ENCODE measurements at regions not wholly inside any gene's neighbourhood (a gene's known extent, or its start where the extent isn't known, plus 50 kb on each side); places are given as distances from the start of the nearest gene placed in this dataset.
"Not testable (repeated sequence)": the region's sequence is repeated elsewhere in the genome, so short reads cannot be mapped to it uniquely, and the experiment has no call there.

DNA sequence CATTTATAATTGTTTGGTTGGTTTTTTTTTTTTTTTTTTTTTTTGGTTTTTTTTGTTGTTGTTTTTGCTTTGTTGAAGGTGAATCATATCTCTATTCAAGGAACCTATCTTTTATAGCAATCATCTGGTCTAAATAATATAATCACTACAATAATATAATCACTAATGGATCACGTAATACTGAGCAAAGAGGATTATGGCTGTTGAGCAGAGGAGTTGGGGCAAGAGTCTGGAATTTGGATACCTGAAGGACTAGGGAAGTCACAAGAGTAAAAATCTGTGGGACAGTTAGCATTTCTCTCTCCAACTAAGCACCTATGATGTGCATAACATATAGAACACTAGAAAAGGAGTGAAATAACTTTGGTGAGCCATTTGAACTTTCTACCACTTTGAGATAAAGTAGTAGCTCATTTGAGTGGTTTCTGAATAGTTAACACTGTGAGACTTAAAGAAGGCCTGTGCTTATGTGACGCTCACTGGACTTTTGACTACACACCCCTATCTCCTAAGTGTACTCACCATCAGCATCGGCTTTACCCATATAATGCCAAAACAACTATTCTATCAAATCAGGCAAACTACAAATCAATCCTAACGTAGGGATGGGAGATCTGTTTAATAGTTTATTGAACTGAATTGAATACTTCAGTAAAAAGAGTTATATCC is 564.9 kb upstream of the TUSC1 start:
- Mint-ChIP-seq H3K9me3 (peaks cover 6 to 15% of the 10 kb centered on the region in 2 donors), H3K36me3 (no peaks in the 10 kb centered on the region), H3K27ac (no peak overlapping the region)
- no peak for DNase-seq (ENCODE audit: low spot score in 2 of 2)
- no peak for ATAC-seq

- DNase-seq (ENCODE audit: low spot score in 2 of 2): no peak
- Mint-ChIP-seq H3K36me3 (no peaks in the 10 kb centered on the region), H3K27ac (no peak overlapping the region), H3K9me3 (peaks cover 6 to 16% of the 10 kb centered on the region in 2 donors)
- no peak for ATAC-seq
These were observed 561.8 kb upstream of the TUSC1 start for GRCh38 chr9:26240020-26240419.

DNA sequence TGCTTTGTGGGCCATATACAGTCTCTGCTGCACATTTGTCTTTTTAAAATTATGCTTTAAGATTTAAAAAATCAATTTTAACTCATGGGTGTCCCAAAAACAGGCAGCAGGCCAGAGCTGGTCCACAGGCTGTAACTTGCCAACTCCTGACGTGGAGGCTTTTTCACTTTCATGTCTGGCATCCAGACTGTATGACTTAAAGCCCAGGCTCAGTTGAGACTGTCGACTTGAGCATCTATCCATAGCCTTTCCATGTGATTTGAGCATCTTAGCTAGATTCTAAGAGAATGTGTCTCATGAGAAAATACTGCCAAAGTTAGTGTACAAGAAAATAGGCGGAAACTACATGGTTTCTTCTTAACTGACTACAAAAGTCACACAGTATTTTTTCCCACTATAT is 559.0 kb upstream of the TUSC1 start:
- DNase-seq (ENCODE audit: low spot score in 2 of 2) (no peak), ATAC-seq (no peak)
- Mint-ChIP-seq H3K27ac (no peak overlapping the region), H3K9me3 (peaks cover 4 to 16% of the 10 kb centered on the region in 2 donors), H3K36me3 (no peaks in the 10 kb centered on the region)

GRCh38 chr9:26234865-26235264 is 556.6 kb upstream of the TUSC1 start:
- no peak overlapping the region for H3K27ac Mint-ChIP-seq
- peaks cover 4 to 16% of the 10 kb centered on the region in 2 donors for H3K9me3 Mint-ChIP-seq
- DNase-seq (ENCODE audit: low spot score in 2 of 2) (no peak), ATAC-seq (no peak)
- H3K36me3 Mint-ChIP-seq: no peaks in the 10 kb centered on the region

GRCh38 chr9:26231391-26231790 is 553.1 kb upstream of the TUSC1 start:
- Mint-ChIP-seq H3K9me3 (peaks cover 8 to 15% of the 10 kb centered on the region in 2 donors), H3K36me3 (no peaks in the 10 kb centered on the region), H3K27ac (no peak overlapping the region)
- DNase-seq (ENCODE audit: low spot score in 2 of 2) (no peak), ATAC-seq (no peak)

GRCh38 chr9:26229324-26230054 is 551.2 kb upstream of the TUSC1 start:
- H3K27ac Mint-ChIP-seq: no peak overlapping the region
- no peak for ATAC-seq
- H3K36me3 Mint-ChIP-seq: no peaks in the 10 kb centered on the region

GRCh38 chr9:26228273-26228672 is 550.0 kb upstream of the TUSC1 start:
- DNase-seq (ENCODE audit: low spot score in 2 of 2) (no peak), ATAC-seq (no peak)
- H3K9me3 Mint-ChIP-seq: peaks cover 4 to 5% of the 10 kb centered on the region in 2 donors
- H3K36me3 Mint-ChIP-seq: no peaks in the 10 kb centered on the region
- no peak overlapping the region for H3K27ac Mint-ChIP-seq

More at GRCh38 chr9:26229324-26230054, 551.2 kb upstream of the TUSC1 start:
- H3K9me3 Mint-ChIP-seq: peaks cover 7 to 9% of the 10 kb centered on the region in 2 donors
- no peak for DNase-seq (ENCODE audit: low spot score in 2 of 2)

DNA sequence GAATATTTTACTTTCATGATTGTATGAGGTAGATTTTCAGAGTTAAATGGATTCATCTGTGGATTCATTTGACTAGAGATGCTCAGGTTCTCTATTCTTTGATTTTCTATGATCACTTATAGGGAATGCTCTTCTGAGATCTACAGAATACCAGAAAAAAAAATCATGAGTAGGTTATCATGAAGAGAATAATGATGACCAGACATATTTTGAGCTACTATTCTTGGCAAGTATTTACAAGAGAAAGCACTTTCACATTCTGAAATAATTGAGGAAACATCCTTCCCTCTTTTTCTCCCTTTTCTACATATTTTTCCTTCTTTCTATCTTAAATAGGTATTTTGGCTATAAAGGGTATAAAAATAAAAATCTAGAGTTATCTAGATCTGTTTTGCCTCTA is 543.0 kb upstream of the TUSC1 start:
- peaks cover 13 to 19% of the 10 kb centered on the region in 2 donors for H3K9me3 Mint-ChIP-seq
- ATAC-seq (no peak), DNase-seq (ENCODE audit: low spot score in 2 of 2) (no peak)
- peaks cover 0 to 7% of the 10 kb centered on the region in 2 donors for H3K36me3 Mint-ChIP-seq
- H3K27ac Mint-ChIP-seq: no peak overlapping the region

DNA sequence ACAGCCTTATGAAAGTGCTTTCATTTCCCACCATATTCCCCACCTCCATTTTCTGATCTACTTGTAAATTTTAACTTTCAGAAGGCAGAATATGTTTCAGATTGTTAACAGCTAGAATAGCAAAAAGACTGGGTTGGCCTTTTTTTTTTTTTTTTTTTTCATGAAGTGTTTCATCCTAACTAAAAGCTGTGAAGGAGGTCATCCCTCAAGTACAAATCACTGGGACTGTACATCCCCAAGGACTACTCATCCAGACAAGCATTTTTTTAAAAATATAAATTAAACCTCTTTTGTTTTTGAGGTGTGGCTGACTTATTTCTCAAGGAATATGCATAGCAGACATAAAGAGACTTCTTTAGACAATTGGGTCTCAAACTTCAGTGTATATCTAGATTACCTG is 542.1 kb upstream of the TUSC1 start:
- no peak for DNase-seq (ENCODE audit: low spot score in 2 of 2)
- H3K27ac Mint-ChIP-seq: no peak overlapping the region
- H3K36me3 Mint-ChIP-seq: peaks cover 0 to 7% of the 10 kb centered on the region in 2 donors
- peaks cover 13 to 19% of the 10 kb centered on the region in 2 donors for H3K9me3 Mint-ChIP-seq
- no peak for ATAC-seq

- ATAC-seq: no peak
These were observed 541.7 kb upstream of the TUSC1 start for GRCh38 chr9:26219961-26220360.

GRCh38 chr9:26216702-26217101 is 538.5 kb upstream of the TUSC1 start:
- Mint-ChIP-seq H3K9me3 (peaks cover 19 to 25% of the 10 kb centered on the region in 2 donors), H3K27ac (no peak overlapping the region), H3K36me3 (peaks cover 0 to 12% of the 10 kb centered on the region in 2 donors)
- DNase-seq (ENCODE audit: low spot score in 2 of 2) (no peak), ATAC-seq (no peak)

More at GRCh38 chr9:26219961-26220360, 541.7 kb upstream of the TUSC1 start:
- no peak for DNase-seq (ENCODE audit: low spot score in 2 of 2)
- H3K27ac Mint-ChIP-seq: no peak overlapping the region
- peaks cover 13 to 19% of the 10 kb centered on the region in 2 donors for H3K9me3 Mint-ChIP-seq
- H3K36me3 Mint-ChIP-seq: peaks cover 0 to 7% of the 10 kb centered on the region in 2 donors

DNA sequence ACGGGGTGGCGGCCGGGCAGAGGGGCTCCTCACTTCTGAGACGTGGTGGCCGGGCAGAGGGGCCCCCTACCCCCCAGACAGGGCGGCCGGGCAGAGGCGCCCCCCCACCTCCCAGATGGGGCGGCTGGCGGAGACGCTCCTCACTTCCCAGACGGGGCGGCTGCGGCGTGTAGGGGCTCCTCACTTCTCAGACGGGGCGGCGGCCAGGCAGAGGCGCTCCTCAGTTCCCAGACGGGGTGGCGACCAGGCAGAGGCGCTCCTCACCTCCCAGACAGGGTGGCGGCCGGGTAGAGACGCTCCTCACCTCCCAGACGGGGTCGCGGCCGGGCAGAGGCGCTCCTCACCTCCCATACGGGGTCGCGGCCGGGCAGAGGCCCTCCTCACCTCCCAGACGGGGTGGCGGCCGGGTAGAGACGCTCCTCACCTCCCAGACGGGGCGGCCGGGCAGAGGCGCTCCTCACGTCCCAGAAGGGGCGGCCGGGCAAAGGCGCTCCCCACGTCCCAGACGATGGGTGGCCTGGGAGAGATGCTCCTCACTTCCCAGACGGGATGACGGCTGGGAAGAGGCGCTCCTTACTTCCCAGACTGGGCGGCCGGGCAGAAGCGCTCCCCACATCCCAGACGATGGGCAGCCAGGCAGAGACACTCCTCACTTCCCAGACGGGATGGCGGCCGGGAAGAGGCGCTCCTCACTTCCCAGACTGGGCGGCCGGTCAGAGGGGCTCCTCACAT is 536.6 kb upstream of the TUSC1 start:
- ATAC-seq; DNase-seq (ENCODE audit: low spot score in 2 of 2); H3K27ac Mint-ChIP-seq: not testable (repeated sequence)
- Mint-ChIP-seq H3K9me3 (peaks cover 25 to 27% of the 10 kb centered on the region in 2 donors), H3K36me3 (peaks cover 0 to 12% of the 10 kb centered on the region in 2 donors)

DNA sequence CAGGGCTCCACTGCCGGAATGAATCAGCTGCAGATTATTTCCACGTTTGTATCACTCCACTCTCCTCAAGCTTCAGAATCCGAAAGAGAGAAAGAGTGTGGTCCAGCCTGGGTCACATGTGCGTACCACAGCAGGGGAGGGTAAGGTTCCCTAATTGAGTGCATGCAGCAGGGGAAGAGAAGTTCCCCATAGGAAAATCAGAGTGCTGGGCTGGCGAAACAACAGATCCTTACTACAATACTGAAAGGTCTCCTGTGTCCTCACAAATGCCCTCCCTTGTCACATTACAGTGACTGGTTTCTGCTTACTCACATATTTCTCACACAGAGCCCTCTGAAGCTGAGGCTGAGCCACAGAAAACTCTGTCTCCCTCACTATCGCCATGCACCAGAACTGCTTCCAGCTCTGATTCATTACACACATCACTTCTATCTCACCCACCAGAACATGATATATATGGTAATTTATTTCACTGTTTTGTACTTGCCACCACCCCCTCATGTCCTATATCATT is 532.2 kb upstream of the TUSC1 start:
- ATAC-seq (no peak), DNase-seq (ENCODE audit: low spot score in 2 of 2) (no peak)
- Mint-ChIP-seq H3K9me3 (peaks cover 5 to 22% of the 10 kb centered on the region in 2 donors), H3K36me3 (peaks cover 0 to 5% of the 10 kb centered on the region in 2 donors), H3K27ac (no peak overlapping the region)

DNA sequence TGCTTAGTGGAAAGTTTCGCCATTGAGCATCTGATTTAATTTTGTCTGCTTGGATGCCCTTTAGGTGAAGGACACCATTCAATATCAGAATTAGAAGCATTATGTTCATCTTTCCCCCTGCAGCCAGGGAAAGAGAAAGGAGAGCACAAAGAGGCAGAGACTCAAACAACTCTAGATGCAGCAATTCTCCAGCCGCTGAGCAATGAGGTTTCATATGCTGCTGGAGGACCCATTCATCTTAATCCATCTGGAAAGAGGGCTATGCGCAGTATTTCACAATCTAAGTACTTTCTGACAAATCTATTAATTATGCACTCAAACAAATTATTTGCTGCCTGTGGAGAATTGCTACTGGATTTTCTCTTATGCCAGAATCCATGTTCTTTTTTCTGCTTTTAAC is 527.0 kb upstream of the TUSC1 start:
- ATAC-seq (no peak), DNase-seq (ENCODE audit: low spot score in 2 of 2) (no peak)
- peaks cover 0 to 11% of the 10 kb centered on the region in 2 donors for H3K9me3 Mint-ChIP-seq
- H3K36me3 Mint-ChIP-seq: no peaks in the 10 kb centered on the region
- H3K27ac Mint-ChIP-seq: no peak overlapping the region

GRCh38 chr9:26193237-26193636 is 515.0 kb upstream of the TUSC1 start:
- Mint-ChIP-seq H3K36me3 (peaks cover 6 to 11% of the 10 kb centered on the region in 2 donors), H3K9me3 (peaks cover 16 to 23% of the 10 kb centered on the region in 2 donors), H3K27ac (no peak overlapping the region)
- no peak for ATAC-seq
- DNase-seq (ENCODE audit: low spot score in 2 of 2): no peak

DNA sequence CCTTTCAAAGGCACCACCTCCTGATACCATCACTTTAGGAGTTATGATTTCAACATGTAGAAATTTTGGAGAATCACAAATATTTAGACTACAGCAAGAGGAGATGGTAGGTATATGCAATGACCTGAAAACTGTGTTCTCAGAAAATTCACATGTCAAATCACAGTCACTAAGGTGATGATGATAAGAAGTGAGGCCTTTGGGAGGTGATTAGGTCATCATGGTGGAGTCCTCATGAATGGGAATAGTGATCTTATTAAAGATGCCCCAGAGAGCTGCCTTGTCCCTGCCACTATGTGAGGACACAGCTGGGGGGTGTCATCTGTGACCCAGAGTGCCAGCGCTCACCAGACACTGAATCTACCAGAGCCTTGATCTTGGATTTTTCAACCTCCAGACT is 513.5 kb upstream of the TUSC1 start:
- peaks cover 10 to 11% of the 10 kb centered on the region in 2 donors for H3K36me3 Mint-ChIP-seq
- peaks cover 20 to 23% of the 10 kb centered on the region in 2 donors for H3K9me3 Mint-ChIP-seq
- no peak for DNase-seq (ENCODE audit: low spot score in 2 of 2)
- H3K27ac Mint-ChIP-seq: no peak overlapping the region
- no peak for ATAC-seq

DNA sequence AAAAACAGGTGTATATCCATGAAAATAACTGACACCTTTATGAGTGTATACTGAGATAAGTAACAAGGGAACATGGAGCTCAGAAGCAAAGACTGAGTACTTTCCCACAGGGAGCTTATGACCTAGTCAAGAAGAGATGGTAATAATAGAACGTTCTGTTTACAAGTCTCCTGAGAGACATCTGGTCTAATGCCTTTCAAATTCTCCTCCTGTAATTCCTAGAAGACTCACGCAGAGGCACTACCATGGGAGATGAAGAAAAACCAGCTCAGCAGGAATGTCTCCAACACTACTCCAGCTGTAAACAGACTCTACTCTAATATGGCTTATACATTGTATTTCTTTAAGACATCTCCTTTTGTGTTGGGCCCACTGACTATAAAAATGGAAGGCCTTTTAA is 503.6 kb upstream of the TUSC1 start:
- H3K36me3 Mint-ChIP-seq: peaks cover 0 to 2% of the 10 kb centered on the region in 2 donors
- ATAC-seq (no peak), DNase-seq (ENCODE audit: low spot score in 2 of 2) (no peak)
- no peak overlapping the region for H3K27ac Mint-ChIP-seq
- peaks cover 9 to 23% of the 10 kb centered on the region in 2 donors for H3K9me3 Mint-ChIP-seq
